ENCODE measurements at regions not wholly inside any gene's neighbourhood (a gene's known extent, or its start where the extent isn't known, plus 50 kb on each side); places are given as distances from the start of the nearest gene placed in this dataset.

- no peak overlapping the region for H3K4me3 ChIP-seq (replicated peaks in 1 of 2; ENCODE audit: low read depth in 1 of 2, low read length in 2 of 2)
- intact Hi-C loops (cut with micrococcal nuclease) = loop anchor here (5.0 kb wide), 1 partner anchor 426 kb away; the partner anchor contains the start of genes CCDC148 and PKP4
- no peaks in the 10 kb centered on the region for H3K9me2 ChIP-seq (ENCODE audit: insufficient read depth)
- ATAC-seq = no peak
- TF ChIP-seq RAD21 (IDR thresholded peaks at IDR 0.05; ENCODE audit: low read depth) (no peak), JUND (IDR thresholded peaks at IDR 0.05) (no peak), CEBPB (IDR thresholded peaks at IDR 0.05; ENCODE audit: low read depth) (no peak), POLR2AphosphoS5 (IDR thresholded peaks at IDR 0.05; ENCODE audit: low read depth, low read length) (no peak), TCF7L2 (IDR thresholded peaks at IDR 0.05; ENCODE audit: borderline replicate concordance, extremely low read depth, insufficient read depth, insufficient read length) (no peak), MAX (IDR thresholded peaks at IDR 0.05) (no peak), SP1 (IDR thresholded peaks at IDR 0.05; ENCODE audit: low read depth) (no peak), EGR1 (IDR thresholded peaks at IDR 0.05; ENCODE audit: low read depth) (no peak), SIN3A (IDR thresholded peaks at IDR 0.05; ENCODE audit: low read depth) (no peak), SRF (IDR thresholded peaks at IDR 0.05; ENCODE audit: low read depth) (no peak), EZH2phosphoT487 (IDR thresholded peaks at IDR 0.05; ENCODE audit: borderline replicate concordance) (no peak), REST (IDR thresholded peaks at IDR 0.05; ENCODE audit: low read depth) (no peak), CBX3 (IDR thresholded peaks at IDR 0.05; ENCODE audit: low read depth) (no peak), ZFX (IDR thresholded peaks at IDR 0.05) (no peak), POLR2A (IDR thresholded peaks at IDR 0.05; ENCODE audit: borderline replicate concordance, extremely low read depth, insufficient read depth, insufficient read length) (no peak), YY1 (IDR thresholded peaks at IDR 0.05; ENCODE audit: extremely low read depth, insufficient replicate concordance, low read depth, low read length) (no peak)
- CTCF ChIA-PET = interaction anchor here (0.8 to 2.1 kb wide), 3 partner anchors 693 to 723 kb away, joined by 3 to 11 read pairs (median 5); no protein-coding TSS in a partner anchor
- H4K20me1 ChIP-seq (ENCODE audit: insufficient read depth) = no peaks in the 10 kb centered on the region
- no peak overlapping the region for H2AFZ ChIP-seq (ENCODE audit: low read depth, low read length, poor library complexity, severe bottlenecking)
- H3K27me3 ChIP-seq (ENCODE audit: insufficient read depth, low read length) = no peaks in the 10 kb centered on the region
- no peak overlapping the region for H3K27ac ChIP-seq (ENCODE audit: low read depth, low read length)
- no peaks in the 10 kb centered on the region for H3K36me3 ChIP-seq (ENCODE audit: control insufficient read depth in 1 of 2, insufficient read depth in 2 of 2, low read length in 2 of 2)
- H3K9ac ChIP-seq (ENCODE audit: low read length) = no peak overlapping the region
- H3K4me2 ChIP-seq (ENCODE audit: low read length) = no peak overlapping the region
- no peaks in the 10 kb centered on the region for H3K79me2 ChIP-seq (ENCODE audit: insufficient read depth, low read length)
- no TSS peak for BruUV-seq (replicated peaks)
- POLR2A ChIA-PET = no interaction called here
- H3K9me3 ChIP-seq (ENCODE audit: control insufficient read depth in 1 of 2, insufficient read depth in 1 of 2, low read depth in 1 of 2, low read length in 2 of 2) = no peaks in the 10 kb centered on the region
- RAD21 ChIA-PET (ENCODE audit: low non-redundant PET in 1 of 2, low total read pairs in 2 of 2, uncharacterized antibody in 2 of 2, unreplicated experiment in 2 of 2) = no interaction called here
- H3K4me1 ChIP-seq (ENCODE audit: control insufficient read depth in 1 of 2, insufficient read depth in 2 of 2, low read length in 2 of 2) = no peaks in the 10 kb centered on the region
- DNase-seq (ENCODE audit: low read depth, low spot score) = no peak
Observed at GRCh38 chr2:158031371-158031770, 70.3 kb upstream of the UPP2 start.
